HUES6 (cell line): ENCODE measurements at regions not wholly inside any gene's neighbourhood (a gene's known extent, or its start where the extent isn't known, plus 50 kb on each side); places are given as distances from the start of the nearest gene placed in this dataset.

ENCODE experiments used
- H3K27ac ChIP-seq: 2 replicates; pipeline ENCODE4 v1.7.0; 2013; ENCODE audit warnings: low read depth, mild to moderate bottlenecking, low read length, inconsistent platforms
- H3K27me3 ChIP-seq: 2 replicates; pipeline ENCODE4 v1.6.1; 2013; ENCODE audit warnings: low read length; ENCODE audit not compliant: control insufficient read depth, insufficient read depth
- H3K36me3 ChIP-seq: 2 replicates; pipeline ENCODE4 v1.6.1; 2013; ENCODE audit warnings: low read length; ENCODE audit not compliant: control insufficient read depth, insufficient read depth
- H3K4me1 ChIP-seq: 2 replicates; pipeline ENCODE4 v1.6.1; 2013; ENCODE audit warnings: low read length; ENCODE audit not compliant: control insufficient read depth, insufficient read depth
- H3K4me3 ChIP-seq: 2 replicates; pipeline ENCODE4 v1.5.1; 2013; ENCODE audit warnings: low read depth, low read length
- H3K9ac ChIP-seq: one replicate; pipeline ENCODE4 v1.6.1; 2013; ENCODE audit warnings: mild to moderate bottlenecking, low read length
- H3K9me3 ChIP-seq: 2 replicates; pipeline ENCODE4 v1.6.1; 2013; ENCODE audit warnings: low read depth, low read length; ENCODE audit not compliant: control insufficient read depth, insufficient read depth

DNA sequence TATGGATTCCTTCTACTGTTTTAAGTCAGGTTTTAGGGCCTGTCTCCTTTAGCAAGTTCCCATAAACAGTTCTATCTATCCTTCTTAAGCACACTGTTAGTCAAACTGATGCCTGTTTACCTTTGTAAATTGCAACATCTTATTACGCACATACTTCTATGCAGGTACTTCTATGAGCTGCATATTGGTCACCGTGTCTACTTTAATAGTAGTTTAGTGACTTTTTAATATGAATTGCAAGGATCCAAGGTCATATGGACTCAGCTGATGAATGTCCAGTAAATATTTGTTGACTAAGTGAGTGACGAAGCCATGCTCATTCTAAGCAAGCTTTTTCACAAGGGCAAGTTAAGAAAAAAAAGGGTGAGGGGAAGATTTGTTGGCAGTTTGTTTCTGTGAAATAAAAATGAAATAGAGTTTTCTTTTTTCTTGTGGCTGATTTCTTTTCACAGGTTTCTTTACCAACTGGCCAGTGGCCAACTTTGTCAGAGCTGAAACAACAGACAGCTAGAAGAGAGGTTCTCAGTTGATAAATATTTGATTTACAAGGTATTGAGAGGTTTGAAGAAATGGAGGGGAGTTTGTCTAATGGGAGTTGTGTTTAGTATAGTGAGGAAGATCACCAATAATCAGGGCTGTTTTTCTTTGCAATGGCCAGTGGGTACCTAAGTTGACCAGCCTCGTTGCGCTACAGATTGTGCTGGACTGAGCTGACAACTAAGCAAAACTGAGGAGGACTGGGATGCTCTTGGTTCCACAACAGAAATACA, 141.1 kb downstream of the SLC15A5 start:
- no peak overlapping the region for H3K9ac ChIP-seq
- H3K4me3 ChIP-seq, result no peak overlapping the region
- no peaks in the 10 kb centered on the region for H3K36me3 ChIP-seq
- H3K9me3 ChIP-seq, result peaks cover 13% of the 10 kb centered on the region; the same call in 1 of the 2 replicates
- H3K27ac ChIP-seq, result no peak overlapping the region
- no peaks in the 10 kb centered on the region for H3K27me3 ChIP-seq
- H3K4me1 ChIP-seq, result no peaks in the 10 kb centered on the region

DNA sequence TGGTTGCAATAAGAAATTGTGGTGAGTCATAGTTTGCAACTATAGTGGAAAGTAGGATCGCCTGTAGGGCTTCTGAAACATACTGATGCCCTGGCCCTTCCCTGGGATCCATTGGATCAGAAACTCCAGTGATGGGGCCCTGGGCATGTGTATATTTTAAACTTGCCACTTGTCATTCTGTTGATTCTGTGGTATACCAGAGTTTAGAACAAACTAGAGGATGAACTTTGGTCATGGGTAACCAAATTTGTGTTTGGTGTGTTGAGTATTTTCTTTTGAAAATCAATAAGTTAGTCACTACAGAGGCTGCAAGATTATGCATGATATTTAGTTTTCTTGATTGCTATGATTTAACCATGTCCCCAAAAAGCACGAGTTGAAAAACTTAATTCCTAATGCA, 142.2 kb downstream of the SLC15A5 start:
- no peak overlapping the region for H3K4me3 ChIP-seq
- H3K27me3 ChIP-seq, result no peaks in the 10 kb centered on the region
- no peaks in the 10 kb centered on the region for H3K36me3 ChIP-seq
- H3K9ac ChIP-seq, result no peak overlapping the region
- peaks cover 13% of the 10 kb centered on the region; the same call in 1 of the 2 replicates for H3K9me3 ChIP-seq
- no peaks in the 10 kb centered on the region for H3K4me1 ChIP-seq
- H3K27ac ChIP-seq, result no peak overlapping the region

DNA sequence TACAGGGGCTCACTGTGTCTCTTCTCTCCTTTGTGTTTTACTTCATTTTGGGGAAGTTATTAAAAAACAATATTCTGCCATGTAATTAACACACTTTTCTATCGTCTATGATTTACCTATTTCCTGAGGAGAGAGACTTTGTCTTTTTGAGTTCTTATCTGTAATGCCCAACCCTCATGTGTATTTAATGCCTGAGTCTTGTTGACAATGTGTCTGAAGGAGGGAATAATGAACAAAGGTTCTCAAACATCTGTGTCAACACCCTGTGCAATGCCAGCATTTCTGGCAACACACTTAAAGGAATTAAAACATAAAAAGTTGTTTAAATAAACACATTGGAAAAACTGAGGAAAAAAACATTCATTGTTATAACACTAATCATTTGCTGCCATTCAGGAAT, 147.1 kb downstream of the SLC15A5 start:
- Histone ChIP-seq H3K4me3 (no peak overlapping the region), H3K36me3 (no peaks in the 10 kb centered on the region), H3K27me3 (no peaks in the 10 kb centered on the region), H3K27ac (no peak overlapping the region), H3K9ac (no peak overlapping the region), H3K9me3 (0 out of 2 replicates have a peak, but pooled peaks cover 11% of the 10 kb centered on the region), H3K4me1 (no peaks in the 10 kb centered on the region)

DNA sequence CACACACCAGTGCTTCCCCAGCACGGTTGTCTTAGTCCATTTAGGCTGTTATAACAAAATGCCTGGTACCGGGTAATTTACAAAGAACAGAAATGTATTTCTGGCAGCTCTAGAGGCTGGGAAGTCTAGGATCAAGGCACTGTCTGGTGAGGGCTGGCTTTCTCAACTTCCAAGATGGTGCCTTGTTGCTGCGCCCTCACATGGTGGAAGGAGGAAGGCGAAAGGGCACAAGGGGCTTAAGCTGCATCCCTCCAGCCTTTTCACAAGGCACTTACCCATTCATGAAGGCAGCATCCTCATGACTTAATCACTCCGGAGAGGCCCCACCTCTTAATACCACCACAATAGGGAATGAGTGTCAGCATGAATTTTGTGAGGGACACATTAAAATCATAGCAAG, 155.5 kb downstream of the SLC15A5 start:
- no peaks in the 10 kb centered on the region for H3K9me3 ChIP-seq
- no peak overlapping the region for H3K4me3 ChIP-seq
- H3K36me3 ChIP-seq, result no peaks in the 10 kb centered on the region
- H3K9ac ChIP-seq, result no peak overlapping the region
- no peak overlapping the region for H3K27ac ChIP-seq
- H3K27me3 ChIP-seq, result no peaks in the 10 kb centered on the region
- H3K4me1 ChIP-seq, result peaks cover 9% of the 10 kb centered on the region

DNA sequence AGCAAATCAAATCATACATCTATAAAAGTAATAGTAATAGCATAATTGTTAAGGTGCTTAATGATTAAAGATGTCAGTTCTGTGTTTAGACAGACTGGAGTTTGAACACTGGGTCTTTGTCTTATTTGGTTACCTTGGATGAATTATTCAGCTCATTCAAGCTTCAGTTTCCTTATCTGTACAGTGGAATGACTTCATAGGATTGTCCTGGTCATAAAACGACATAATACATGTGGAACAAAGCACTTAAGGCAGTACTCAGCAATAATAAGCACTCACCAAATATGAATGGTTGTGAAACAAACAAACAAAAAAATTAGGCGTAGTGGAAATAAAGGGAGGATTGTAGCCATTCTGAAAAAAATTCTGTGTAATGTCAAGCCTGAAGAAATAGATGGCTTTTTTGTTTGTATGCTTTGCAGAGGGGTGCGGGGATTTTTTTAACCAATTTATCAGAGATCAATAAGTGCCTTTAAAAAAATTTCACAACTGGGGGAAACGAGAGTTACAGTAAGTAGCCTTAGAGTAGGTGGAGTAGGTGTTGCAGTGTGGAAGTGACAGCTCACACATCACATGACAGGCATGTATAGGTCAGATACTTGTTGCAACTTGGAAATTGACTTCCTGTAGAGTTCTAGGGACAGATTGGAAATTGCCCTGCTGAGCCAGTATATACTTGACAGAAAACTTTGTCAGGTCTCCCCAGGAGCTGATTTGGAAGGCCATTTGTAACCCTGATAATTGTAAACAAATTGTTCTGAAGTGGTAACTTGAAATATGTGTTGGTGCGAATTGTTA, 157.7 kb downstream of the SLC15A5 start:
- no peaks in the 10 kb centered on the region for H3K9me3 ChIP-seq
- no peak overlapping the region for H3K4me3 ChIP-seq
- no peaks in the 10 kb centered on the region for H3K36me3 ChIP-seq

DNA sequence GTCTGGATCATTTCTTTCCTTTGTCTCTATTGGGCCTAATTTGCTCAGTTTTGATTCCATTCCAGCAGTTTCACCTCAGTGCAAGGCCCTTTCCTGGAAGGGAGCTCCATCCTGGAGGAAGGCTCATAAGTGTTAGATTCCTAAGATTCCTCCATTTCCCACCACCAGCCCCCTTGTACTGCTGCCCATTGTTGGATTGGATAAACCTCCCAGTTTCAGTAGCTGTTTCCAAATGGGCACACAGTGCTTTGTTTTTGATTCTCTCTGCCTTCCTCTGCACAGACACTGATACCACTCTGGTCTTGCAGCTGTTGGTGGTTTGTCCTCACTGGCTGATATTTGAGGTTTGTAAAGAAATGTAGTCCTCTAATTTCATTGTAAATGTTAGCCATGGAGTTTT, 158.9 kb downstream of the SLC15A5 start:
- Histone ChIP-seq H3K4me1 (peaks cover 11% of the 10 kb centered on the region), H3K9ac (peak overlapping the region; percentile 5), H3K4me3 (no peak overlapping the region; the same call in 1 of the 2 replicates), H3K9me3 (no peaks in the 10 kb centered on the region), H3K27me3 (no peaks in the 10 kb centered on the region), H3K36me3 (no peaks in the 10 kb centered on the region), H3K27ac (peak overlapping the region; percentile 70; the same call in 1 of the 2 replicates)

More for the DNA sequence above, 157.7 kb downstream of the SLC15A5 start:
- no peak overlapping the region for H3K27ac ChIP-seq
- H3K27me3 ChIP-seq, result no peaks in the 10 kb centered on the region
- H3K4me1 ChIP-seq, result peaks cover 9% of the 10 kb centered on the region
- no peak overlapping the region for H3K9ac ChIP-seq

DNA sequence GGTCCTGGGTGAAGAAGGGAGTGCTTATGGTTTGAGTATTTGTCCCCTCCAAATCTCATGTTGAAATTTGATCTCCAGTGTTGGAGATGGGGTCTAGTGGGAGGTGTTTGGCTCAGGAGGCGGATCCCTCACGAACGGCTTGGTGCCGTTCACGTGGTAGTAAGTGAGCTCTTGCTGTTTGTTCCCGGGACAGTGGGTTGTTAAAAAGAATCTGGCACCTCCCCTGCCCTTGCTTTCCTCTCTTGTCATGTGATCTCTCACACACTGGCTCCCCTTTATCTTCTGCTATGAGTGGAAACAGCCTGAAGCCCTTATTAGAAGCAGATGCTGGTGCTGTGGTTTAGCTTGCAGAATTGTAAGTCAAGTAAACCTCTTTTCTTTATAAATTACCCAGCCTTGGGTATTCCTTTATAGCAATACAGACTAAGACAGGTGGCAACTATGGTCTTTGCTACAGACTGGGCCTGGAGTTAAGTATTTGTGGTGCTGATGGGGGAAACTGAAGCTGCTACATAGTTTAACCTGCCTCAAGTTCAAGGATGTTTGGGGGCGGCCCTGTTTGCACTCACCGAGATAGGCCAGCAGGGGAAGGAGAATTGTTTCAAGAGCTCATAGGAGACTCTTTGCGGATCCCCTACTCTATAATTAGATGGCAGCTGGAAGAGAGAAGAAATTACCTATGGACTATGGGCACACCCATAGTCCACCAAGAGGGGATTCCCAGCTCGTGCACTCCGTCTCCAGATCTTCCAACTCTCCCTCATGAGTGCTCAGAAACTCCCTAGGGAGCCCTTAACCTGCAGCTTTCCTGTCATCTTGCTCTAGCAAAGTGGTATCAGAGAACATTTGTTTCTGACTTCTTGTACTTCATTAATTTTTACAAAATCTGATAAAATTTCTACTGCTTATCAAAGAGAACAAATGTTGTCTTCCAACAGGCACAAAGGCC, 164.6 kb downstream of the SLC15A5 start:
- H3K27me3 ChIP-seq, result no peaks in the 10 kb centered on the region
- H3K36me3 ChIP-seq, result no peaks in the 10 kb centered on the region
- peak overlapping the region; percentile 43 for H3K4me3 ChIP-seq
- H3K9ac ChIP-seq, result no peak overlapping the region
- H3K4me1 ChIP-seq, result peaks cover 15% of the 10 kb centered on the region
- H3K9me3 ChIP-seq, result no peaks in the 10 kb centered on the region
- no peak overlapping the region for H3K27ac ChIP-seq

DNA sequence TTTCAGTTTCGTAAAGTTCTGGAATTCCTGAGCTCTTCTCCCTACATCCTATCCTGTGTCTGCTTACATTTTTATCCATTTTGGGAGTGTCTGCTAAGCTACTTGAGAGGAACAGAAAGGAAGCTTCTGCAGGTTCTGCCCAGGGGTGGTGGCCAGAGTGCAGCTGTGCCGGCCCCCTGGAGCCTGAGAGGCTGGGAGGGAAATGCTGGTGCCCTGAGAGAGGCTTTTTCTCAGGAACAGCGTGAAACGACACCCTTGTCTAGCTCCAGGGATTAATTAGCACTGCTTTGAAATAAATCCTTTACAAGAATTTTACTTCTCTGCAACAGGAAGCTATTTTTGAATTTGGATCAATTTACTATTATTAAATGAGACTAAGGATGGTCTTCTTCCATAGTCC, 165.4 kb downstream of the SLC15A5 start:
- Histone ChIP-seq H3K9ac (no peak overlapping the region), H3K4me3 (peak overlapping the region; percentile 43)

DNA sequence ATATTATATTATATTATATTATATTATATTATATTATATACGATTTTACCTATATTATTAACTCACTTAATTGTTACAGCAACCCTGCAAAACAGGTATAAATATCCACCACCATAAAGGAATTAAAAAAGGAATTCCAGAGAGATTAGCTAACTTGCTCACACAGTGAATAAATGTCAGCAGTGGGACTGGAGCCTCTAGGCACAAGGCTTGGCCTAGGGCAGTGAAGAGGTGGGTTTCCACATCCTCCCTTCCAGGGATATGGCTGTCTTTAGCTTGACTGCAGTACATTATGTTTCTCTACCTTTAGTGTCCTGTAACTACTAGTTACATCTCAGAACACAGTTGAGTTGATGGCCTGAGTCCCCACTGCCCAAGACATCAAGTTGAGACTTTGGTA, 166.9 kb downstream of the SLC15A5 start:
- peaks cover 15% of the 10 kb centered on the region for H3K4me1 ChIP-seq
- no peaks in the 10 kb centered on the region for H3K36me3 ChIP-seq
- no peaks in the 10 kb centered on the region for H3K27me3 ChIP-seq
- H3K4me3 ChIP-seq, result no peak overlapping the region
- no peak overlapping the region for H3K27ac ChIP-seq
- no peak overlapping the region for H3K9ac ChIP-seq
- no peaks in the 10 kb centered on the region for H3K9me3 ChIP-seq

More for the DNA sequence above, 165.4 kb downstream of the SLC15A5 start:
- H3K36me3 ChIP-seq, result no peaks in the 10 kb centered on the region
- H3K27me3 ChIP-seq, result no peaks in the 10 kb centered on the region
- H3K4me1 ChIP-seq, result peaks cover 15% of the 10 kb centered on the region
- H3K9me3 ChIP-seq, result no peaks in the 10 kb centered on the region
- no peak overlapping the region for H3K27ac ChIP-seq

DNA sequence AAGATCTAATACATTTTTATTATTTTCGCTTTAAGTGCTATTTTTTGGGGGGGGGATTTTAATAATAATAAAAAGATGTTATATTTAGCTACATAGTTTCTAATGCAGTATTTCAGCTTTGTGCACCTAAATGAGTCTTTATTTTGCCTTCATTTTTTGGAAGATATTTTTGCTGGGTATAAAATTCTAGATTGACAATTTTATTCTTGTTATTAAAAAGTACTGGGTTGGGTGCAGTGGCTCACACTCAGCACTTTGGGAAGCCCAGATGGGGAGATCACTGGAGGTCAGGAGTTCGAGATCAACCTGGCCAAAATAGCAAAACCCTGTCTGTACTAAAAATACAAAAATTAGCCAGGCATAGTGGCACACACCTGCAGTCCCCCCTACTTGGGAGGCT, 173.6 kb downstream of the SLC15A5 start:
- no peaks in the 10 kb centered on the region for H3K36me3 ChIP-seq
- H3K27me3 ChIP-seq, result no peaks in the 10 kb centered on the region
- H3K4me1 ChIP-seq, result no peaks in the 10 kb centered on the region
- H3K27ac ChIP-seq, result no peak overlapping the region
- no peak overlapping the region for H3K4me3 ChIP-seq
- peaks cover 10% of the 10 kb centered on the region; the same call in 1 of the 2 replicates for H3K9me3 ChIP-seq
- H3K9ac ChIP-seq, result no peak overlapping the region
